ENCODE measurements at regions not wholly inside any gene's neighbourhood (a gene's known extent, or its start where the extent isn't known, plus 50 kb on each side); places are given as distances from the start of the nearest gene placed in this dataset.

DNA sequence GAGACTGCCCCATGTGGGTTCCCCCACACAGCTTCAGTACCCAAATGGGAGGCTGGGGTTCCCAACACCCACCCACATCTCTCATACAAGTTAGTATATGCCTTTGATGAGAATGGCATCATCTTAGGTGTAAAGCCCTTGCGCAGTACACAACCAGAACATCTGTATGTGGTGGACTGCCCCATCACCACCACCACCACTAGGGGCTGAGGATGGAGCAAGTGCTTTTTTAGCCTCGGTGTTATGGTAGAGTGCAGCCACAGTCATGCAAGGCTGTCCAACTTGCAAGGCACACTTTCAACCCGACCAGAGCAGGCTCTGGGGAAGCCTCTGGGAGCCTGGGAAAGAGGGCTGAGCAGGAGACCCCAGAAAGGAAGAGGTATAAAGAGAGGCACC is 241.2 kb downstream of the TFCP2L1 start:
- H3K36me3 ChIP-seq (ENCODE audit: control insufficient read depth in 2 of 2, extremely low read depth in 1 of 2, insufficient read depth in 2 of 2, low read length in 2 of 2), result no peaks in the 10 kb centered on the region
- H3K9me3 ChIP-seq (replicated peaks; ENCODE audit: control insufficient read depth, insufficient read depth, low read length), result no peaks in the 10 kb centered on the region
- DNase-seq (ENCODE audit: low read depth, low spot score) (no peak), FAIRE-seq (no peak)
- no peaks in the 10 kb centered on the region for H3K79me2 ChIP-seq (ENCODE audit: control insufficient read depth, insufficient read depth, low read length)
- H3K27me3 ChIP-seq (ENCODE audit: control insufficient read depth in 2 of 2, insufficient read depth in 2 of 2, low read length in 2 of 2), result no peaks in the 10 kb centered on the region
- ChIA-PET POLR2A (no interaction called here), CTCF (interaction anchor here (2.1 kb wide), 1 partner anchor 348 kb away, joined by 6 read pairs; no protein-coding TSS in a partner anchor)
- no peaks in the 10 kb centered on the region for H4K20me1 ChIP-seq (replicated peaks; ENCODE audit: control insufficient read depth, extremely low read depth, insufficient read depth, low read length)
- BruUV-seq (replicated peaks), result no TSS peak
- H3K27ac ChIP-seq (ENCODE audit: insufficient read depth, low read depth, low read length), result no peak overlapping the region
- H2AFZ ChIP-seq (ENCODE audit: low read depth, low read length), result no peak overlapping the region
- H3K4me1 ChIP-seq (ENCODE audit: control insufficient read depth, extremely low read depth, insufficient read depth, low read length), result no peaks in the 10 kb centered on the region
- H3K9me1 ChIP-seq (replicated peaks; ENCODE audit: control insufficient read depth, extremely low read depth, insufficient read depth, low read length), result no peaks in the 10 kb centered on the region
- no peak overlapping the region for H3K4me2 ChIP-seq (ENCODE audit: insufficient read depth, low read length)
- dilution Hi-C loops (cut with MboI; ENCODE audit: extremely low pct_ligation_motif_present, low sequenced_read_pairs) (no loop called here), intact Hi-C loops (cut with micrococcal nuclease) (no loop called here)
- H3K9ac ChIP-seq (replicated peaks; ENCODE audit: extremely low read depth, insufficient read depth, low read length), result no peak overlapping the region
- no peak for TF ChIP-seq POLR2A (IDR thresholded peaks at IDR 0.05; ENCODE audit: low read depth, low read length)
- TF ChIP-seq, protein P1, sequence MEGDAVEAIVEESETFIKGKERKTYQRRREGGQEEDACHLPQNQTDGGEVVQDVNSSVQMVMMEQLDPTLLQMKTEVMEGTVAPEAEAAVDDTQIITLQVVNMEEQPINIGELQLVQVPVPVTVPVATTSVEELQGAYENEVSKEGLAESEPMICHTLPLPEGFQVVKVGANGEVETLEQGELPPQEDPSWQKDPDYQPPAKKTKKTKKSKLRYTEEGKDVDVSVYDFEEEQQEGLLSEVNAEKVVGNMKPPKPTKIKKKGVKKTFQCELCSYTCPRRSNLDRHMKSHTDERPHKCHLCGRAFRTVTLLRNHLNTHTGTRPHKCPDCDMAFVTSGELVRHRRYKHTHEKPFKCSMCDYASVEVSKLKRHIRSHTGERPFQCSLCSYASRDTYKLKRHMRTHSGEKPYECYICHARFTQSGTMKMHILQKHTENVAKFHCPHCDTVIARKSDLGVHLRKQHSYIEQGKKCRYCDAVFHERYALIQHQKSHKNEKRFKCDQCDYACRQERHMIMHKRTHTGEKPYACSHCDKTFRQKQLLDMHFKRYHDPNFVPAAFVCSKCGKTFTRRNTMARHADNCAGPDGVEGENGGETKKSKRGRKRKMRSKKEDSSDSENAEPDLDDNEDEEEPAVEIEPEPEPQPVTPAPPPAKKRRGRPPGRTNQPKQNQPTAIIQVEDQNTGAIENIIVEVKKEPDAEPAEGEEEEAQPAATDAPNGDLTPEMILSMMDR (IDR thresholded peaks at IDR 0.05; ENCODE audit: extremely low read depth in 1 of 2, insufficient read depth in 1 of 2, low read depth in 1 of 2, low read length in 2 of 2), result no peak
- TF ChIP-seq GATA2 (IDR thresholded peaks at IDR 0.05; ENCODE audit: insufficient read depth, insufficient read length, low read depth, low read length), result no peak
- no peak for TF ChIP-seq EZH2 (IDR thresholded peaks at IDR 0.05; ENCODE audit: borderline replicate concordance, low read depth, low read length, severe bottlenecking)
- TF ChIP-seq MYC (IDR thresholded peaks at IDR 0.05; ENCODE audit: low read depth, low read length), result no peak
- no peak for TF ChIP-seq JUN (IDR thresholded peaks at IDR 0.05; ENCODE audit: borderline replicate concordance, insufficient read depth, insufficient read length, low read depth)
- TF ChIP-seq, protein P2, sequence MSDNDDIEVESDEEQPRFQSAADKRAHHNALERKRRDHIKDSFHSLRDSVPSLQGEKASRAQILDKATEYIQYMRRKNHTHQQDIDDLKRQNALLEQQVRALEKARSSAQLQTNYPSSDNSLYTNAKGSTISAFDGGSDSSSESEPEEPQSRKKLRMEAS (IDR thresholded peaks at IDR 0.05; ENCODE audit: insufficient read depth, insufficient read length), result no peak
- no peak for TF ChIP-seq FOS (IDR thresholded peaks at IDR 0.05; ENCODE audit: borderline replicate concordance, insufficient read depth, low read length)
- no peak for TF ChIP-seq POLR2AphosphoS5 (IDR thresholded peaks at IDR 0.05; ENCODE audit: insufficient read depth, low read depth, low read length)
- H3K4me3 ChIP-seq (replicated peaks in 1 of 3; ENCODE audit: insufficient read depth in 1 of 3, low read depth in 1 of 3, low read length in 3 of 3), result no peak overlapping the region
